Mesodermal cell (in vitro differentiated cells): ENCODE measurements at regions not wholly inside any gene's neighbourhood (a gene's known extent, or its start where the extent isn't known, plus 50 kb on each side); places are given as distances from the start of the nearest gene placed in this dataset.
A peak's percentile ranks its signal among the peaks of the same experiment; 100 is the strongest.

Source experiments
- H3K27ac ChIP-seq: 2 replicates; pipeline ENCODE4 v1.7.0; 2013; ENCODE audit warnings: mild to moderate bottlenecking, low read depth, low read length, moderate library complexity; ENCODE audit not compliant: severe bottlenecking
- H3K36me3 ChIP-seq: 2 replicates; pipeline ENCODE4 v1.7.1; 2013; ENCODE audit warnings: mild to moderate bottlenecking, low read length, moderate library complexity; ENCODE audit not compliant: control insufficient read depth, insufficient read depth
- H3K4me1 ChIP-seq: one replicate; pipeline ENCODE4 v1.7.1; 2013; ENCODE audit warnings: mild to moderate bottlenecking, low read length; ENCODE audit not compliant: insufficient read depth, control insufficient read depth, poor library complexity, severe bottlenecking
- H3K4me3 ChIP-seq: 2 replicates; pipeline ENCODE4 v1.7.0; 2013; ENCODE audit warnings: low read length, control low read depth, mild to moderate bottlenecking; ENCODE audit not compliant: insufficient read depth, poor library complexity, severe bottlenecking; ENCODE audit errors: extremely low read depth
- H3K9me3 ChIP-seq: 2 replicates; pipeline ENCODE4 v1.7.1; 2013; ENCODE audit warnings: mild to moderate bottlenecking, low read length, moderate library complexity; ENCODE audit not compliant: control insufficient read depth
- WGBS, 2 experiments: methylation state at CpG; one replicate each; pipeline ENCODE4 v1.1.5; 2013; ENCODE audit warnings: missing lambda C conversion rate in 2 of 2; ENCODE audit not compliant: insufficient coverage in 2 of 2; 5-methylcytosine and 5-hydroxymethylcytosine counted together

DNA sequence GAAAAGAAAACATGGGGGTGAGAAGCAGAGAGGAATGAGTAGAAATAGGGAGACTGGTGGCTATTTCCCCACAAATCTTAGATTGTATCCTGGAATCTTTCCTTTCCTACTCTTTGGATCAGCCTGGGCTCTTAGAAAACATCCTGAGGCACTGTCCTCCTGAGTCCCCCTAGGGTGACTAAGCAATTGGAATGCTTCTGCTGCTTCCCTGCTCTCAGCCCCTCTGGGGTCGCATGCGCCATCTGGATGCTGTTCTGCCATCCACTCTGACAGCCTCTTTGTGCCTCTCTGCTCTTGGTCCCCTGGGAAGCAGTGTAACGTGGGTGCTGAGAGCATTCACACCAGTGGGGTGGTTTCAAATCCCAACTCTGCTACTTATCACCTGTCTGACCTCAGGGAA, 443.0 kb downstream of the SIPA1L2 start:
- 85 to 88% methylated on average over 1 to 2 of the region's 3 CpGs for WGBS, 2 experiments

GRCh38 chr1:232184561-232185530, 445.1 kb downstream of the SIPA1L2 start:
- H3K9me3 ChIP-seq = no peaks in the 10 kb centered on the region
- H3K4me1 ChIP-seq = peaks cover 3% of the 10 kb centered on the region
- no peak overlapping the region for H3K4me3 ChIP-seq
- WGBS, 2 experiments = 87 to 92% methylated on average over 16 of the region's 18 CpGs
- H3K27ac ChIP-seq = no peak overlapping the region
- no peaks in the 10 kb centered on the region for H3K36me3 ChIP-seq

More for the DNA sequence above, 443.0 kb downstream of the SIPA1L2 start:
- Histone ChIP-seq H3K27ac (peak overlapping the region; percentile 2), H3K4me3 (no peak overlapping the region), H3K9me3 (no peaks in the 10 kb centered on the region), H3K36me3 (no peaks in the 10 kb centered on the region), H3K4me1 (peaks cover 3% of the 10 kb centered on the region)

DNA sequence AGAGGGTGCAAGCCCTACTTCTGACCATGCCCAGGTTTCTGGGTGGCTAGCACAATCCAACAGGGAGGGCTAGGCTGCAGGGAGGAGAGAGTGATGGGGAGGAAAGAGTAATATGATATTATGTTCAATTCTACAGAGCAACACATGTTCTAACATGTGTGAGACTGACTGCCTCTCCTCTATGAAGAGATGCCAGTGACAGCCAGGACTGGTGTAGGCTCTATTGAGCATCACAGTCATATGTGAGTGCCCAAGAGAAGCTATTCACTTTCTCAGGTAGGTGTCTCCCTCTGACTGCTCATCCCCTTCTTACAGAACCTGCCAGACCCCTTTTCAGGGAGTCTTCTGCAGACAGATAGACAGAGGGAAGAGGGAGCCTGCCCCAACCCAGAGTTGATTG, 446.1 kb downstream of the SIPA1L2 start:
- Histone ChIP-seq H3K27ac (no peak overlapping the region), H3K9me3 (no peaks in the 10 kb centered on the region), H3K36me3 (no peaks in the 10 kb centered on the region), H3K4me3 (no peak overlapping the region), H3K4me1 (peaks cover 3% of the 10 kb centered on the region)

GRCh38 chr1:232183266-232183800, 446.6 kb downstream of the SIPA1L2 start:
- H3K4me3 ChIP-seq = no peak overlapping the region
- H3K9me3 ChIP-seq = no peaks in the 10 kb centered on the region
- 81 to 84% methylated on average over 8 of the region's 8 CpGs for WGBS, 2 experiments
- no peak overlapping the region for H3K27ac ChIP-seq
- H3K4me1 ChIP-seq = peaks cover 3% of the 10 kb centered on the region
- no peaks in the 10 kb centered on the region for H3K36me3 ChIP-seq

- no peak overlapping the region for H3K27ac ChIP-seq
- WGBS, 2 experiments = 78 to 91% methylated on average over 6 to 7 of the region's 8 CpGs
- peaks cover 3% of the 10 kb centered on the region for H3K4me1 ChIP-seq
- no peaks in the 10 kb centered on the region for H3K9me3 ChIP-seq
- no peaks in the 10 kb centered on the region for H3K36me3 ChIP-seq
- H3K4me3 ChIP-seq = no peak overlapping the region
Measured at GRCh38 chr1:232182236-232182635, 447.7 kb downstream of the SIPA1L2 start.

DNA sequence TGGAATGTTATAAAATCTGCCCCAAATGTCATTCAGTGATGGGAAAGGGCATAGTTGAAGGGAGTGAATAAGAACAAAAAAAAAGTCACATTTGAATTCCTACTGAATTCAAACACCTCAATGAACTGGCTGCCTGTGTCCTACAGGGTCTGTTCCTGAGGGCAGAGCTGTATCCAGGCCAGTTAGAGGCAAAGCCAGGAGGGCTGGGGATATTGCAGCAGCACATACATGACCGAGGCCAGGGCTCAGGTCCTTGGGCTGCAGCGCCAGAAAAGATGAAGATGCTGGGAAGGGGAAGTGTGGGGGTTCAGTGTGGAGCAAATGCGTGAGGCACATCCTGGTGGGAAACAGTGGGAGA, 449.2 kb downstream of the SIPA1L2 start:
- H3K4me1 ChIP-seq = no peaks in the 10 kb centered on the region
- no peaks in the 10 kb centered on the region for H3K9me3 ChIP-seq
- no peak overlapping the region for H3K4me3 ChIP-seq
- 79 to 87% methylated on average over 3 of the region's 3 CpGs for WGBS, 2 experiments
- H3K27ac ChIP-seq = no peak overlapping the region
- no peaks in the 10 kb centered on the region for H3K36me3 ChIP-seq

DNA sequence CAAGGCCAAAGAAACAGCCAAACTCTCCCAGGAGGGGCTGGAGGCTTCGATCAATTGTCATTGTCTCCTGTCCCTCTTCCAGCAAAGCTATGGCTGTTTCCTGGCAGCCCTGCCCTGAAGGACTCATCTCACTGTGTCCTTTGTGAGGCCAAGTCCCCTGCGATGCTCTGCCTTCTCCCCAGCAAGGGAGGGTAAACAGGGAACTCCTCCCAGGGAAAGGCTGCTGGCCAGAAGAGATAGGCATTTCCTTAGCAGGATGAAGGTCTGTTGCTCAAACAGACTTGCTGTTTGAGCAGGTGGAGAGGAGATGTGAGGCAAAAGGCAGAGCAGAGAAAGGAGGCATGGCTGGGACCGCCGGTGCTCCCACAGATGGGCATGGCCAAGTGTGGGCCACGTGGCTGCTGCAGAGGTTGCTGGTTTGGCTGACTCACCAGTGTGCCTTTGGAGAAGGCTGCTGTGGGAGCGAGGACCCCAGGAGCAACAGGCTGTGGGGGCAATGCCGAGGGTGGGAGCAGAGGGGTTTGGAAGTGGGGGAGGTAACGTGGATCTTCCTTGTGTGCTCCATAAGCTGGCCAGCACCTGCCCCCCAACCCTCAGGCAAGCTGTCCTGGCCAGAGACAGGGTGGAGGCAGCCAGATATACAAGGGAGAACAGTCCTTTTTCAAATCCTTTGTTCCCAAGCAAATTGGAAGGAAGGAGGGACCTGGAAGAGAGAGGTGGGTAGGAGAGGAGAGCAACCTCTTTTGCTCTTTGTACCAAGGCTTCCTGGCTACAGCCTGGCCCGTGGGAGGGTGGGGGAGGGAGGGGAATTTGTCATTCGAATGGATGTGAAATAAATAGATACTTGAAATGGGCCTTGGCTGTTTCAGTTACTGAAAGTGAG, 449.8 kb downstream of the SIPA1L2 start:
- no peaks in the 10 kb centered on the region for H3K36me3 ChIP-seq
- H3K4me1 ChIP-seq = no peaks in the 10 kb centered on the region
- WGBS, 2 experiments = 86 to 88% methylated on average over 5 to 9 of the region's 10 CpGs
- H3K27ac ChIP-seq = no peak overlapping the region
- H3K9me3 ChIP-seq = no peaks in the 10 kb centered on the region
- no peak overlapping the region for H3K4me3 ChIP-seq

GRCh38 chr1:232178191-232178590, 451.7 kb downstream of the SIPA1L2 start:
- Histone ChIP-seq H3K27ac (no peak overlapping the region), H3K4me1 (no peaks in the 10 kb centered on the region), H3K9me3 (no peaks in the 10 kb centered on the region), H3K4me3 (no peak overlapping the region), H3K36me3 (no peaks in the 10 kb centered on the region)
- WGBS, 2 experiments = 92 to 100% methylated on average over 1 to 2 of the region's 2 CpGs

- Histone ChIP-seq H3K9me3 (no peaks in the 10 kb centered on the region), H3K4me1 (no peaks in the 10 kb centered on the region), H3K27ac (no peak overlapping the region), H3K4me3 (no peak overlapping the region), H3K36me3 (no peaks in the 10 kb centered on the region)
- 91% methylated on average over 1 of the region's 2 CpGs; no CpG with 5 or more reads in 1 of the 2 experiments for WGBS, 2 experiments
Measured at GRCh38 chr1:232177438-232177837, 452.5 kb downstream of the SIPA1L2 start.

- no peak overlapping the region for H3K4me3 ChIP-seq
- no peak overlapping the region for H3K27ac ChIP-seq
- 100% methylated on average over 1 of the region's 2 CpGs; no CpG with 5 or more reads in 1 of the 2 experiments for WGBS, 2 experiments
- no peaks in the 10 kb centered on the region for H3K9me3 ChIP-seq
- H3K4me1 ChIP-seq = no peaks in the 10 kb centered on the region
- no peaks in the 10 kb centered on the region for H3K36me3 ChIP-seq
Measured at GRCh38 chr1:232176222-232176621, 453.7 kb downstream of the SIPA1L2 start.
